ENCODE measurements at regions not wholly inside any gene's neighbourhood (a gene's known extent, or its start where the extent isn't known, plus 50 kb on each side); places are given as distances from the start of the nearest gene placed in this dataset.
"Not testable (repeated sequence)": the region's sequence is repeated elsewhere in the genome, so short reads cannot be mapped to it uniquely, and the experiment has no call there.

GRCh38 chr14:105607025-105607424 lies 80.6 kb downstream of the TMEM121 start:
- H3K79me2 ChIP-seq (ENCODE audit: control insufficient read depth, insufficient read depth, low read length); H3K9ac ChIP-seq (replicated peaks; ENCODE audit: extremely low read depth, insufficient read depth, low read length); DNase-seq (ENCODE audit: low read depth, low spot score); CTCF ChIA-PET; intact Hi-C loops (cut with micrococcal nuclease); BruUV-seq (replicated peaks); H3K9me3 ChIP-seq (replicated peaks; ENCODE audit: control insufficient read depth, insufficient read depth, low read length); dilution Hi-C loops (cut with MboI; ENCODE audit: extremely low pct_ligation_motif_present, low sequenced_read_pairs); FAIRE-seq; POLR2A ChIA-PET; H3K4me1 ChIP-seq (ENCODE audit: control insufficient read depth, extremely low read depth, insufficient read depth, low read length); H3K27me3 ChIP-seq (ENCODE audit: control insufficient read depth in 2 of 2, insufficient read depth in 2 of 2, low read length in 2 of 2); H3K4me2 ChIP-seq (ENCODE audit: insufficient read depth, low read length); H2AFZ ChIP-seq (ENCODE audit: low read depth, low read length); H3K4me3 ChIP-seq (replicated peaks in 1 of 3; ENCODE audit: insufficient read depth in 1 of 3, low read depth in 1 of 3, low read length in 3 of 3); H3K36me3 ChIP-seq (ENCODE audit: control insufficient read depth in 2 of 2, extremely low read depth in 1 of 2, insufficient read depth in 2 of 2, low read length in 2 of 2); H3K9me1 ChIP-seq (replicated peaks; ENCODE audit: control insufficient read depth, extremely low read depth, insufficient read depth, low read length); H4K20me1 ChIP-seq (replicated peaks; ENCODE audit: control insufficient read depth, extremely low read depth, insufficient read depth, low read length); H3K27ac ChIP-seq (ENCODE audit: insufficient read depth, low read depth, low read length): not testable (repeated sequence)

GRCh38 chr14:105614987-105615386 lies 88.6 kb downstream of the TMEM121 start:
- FAIRE-seq; dilution Hi-C loops (cut with MboI; ENCODE audit: extremely low pct_ligation_motif_present, low sequenced_read_pairs); H3K9me3 ChIP-seq (replicated peaks; ENCODE audit: control insufficient read depth, insufficient read depth, low read length); DNase-seq (ENCODE audit: low read depth, low spot score); H3K4me1 ChIP-seq (ENCODE audit: control insufficient read depth, extremely low read depth, insufficient read depth, low read length); BruUV-seq (replicated peaks); H3K4me2 ChIP-seq (ENCODE audit: insufficient read depth, low read length); H3K9ac ChIP-seq (replicated peaks; ENCODE audit: extremely low read depth, insufficient read depth, low read length); H3K27me3 ChIP-seq (ENCODE audit: control insufficient read depth in 2 of 2, insufficient read depth in 2 of 2, low read length in 2 of 2); H3K36me3 ChIP-seq (ENCODE audit: control insufficient read depth in 2 of 2, extremely low read depth in 1 of 2, insufficient read depth in 2 of 2, low read length in 2 of 2); H2AFZ ChIP-seq (ENCODE audit: low read depth, low read length); H3K79me2 ChIP-seq (ENCODE audit: control insufficient read depth, insufficient read depth, low read length); H3K4me3 ChIP-seq (replicated peaks in 1 of 3; ENCODE audit: insufficient read depth in 1 of 3, low read depth in 1 of 3, low read length in 3 of 3); H3K9me1 ChIP-seq (replicated peaks; ENCODE audit: control insufficient read depth, extremely low read depth, insufficient read depth, low read length); intact Hi-C loops (cut with micrococcal nuclease); CTCF ChIA-PET; H4K20me1 ChIP-seq (replicated peaks; ENCODE audit: control insufficient read depth, extremely low read depth, insufficient read depth, low read length); POLR2A ChIA-PET; H3K27ac ChIP-seq (ENCODE audit: insufficient read depth, low read depth, low read length): not testable (repeated sequence)

- H3K4me1 ChIP-seq (ENCODE audit: control insufficient read depth, extremely low read depth, insufficient read depth, low read length); FAIRE-seq; H3K9me1 ChIP-seq (replicated peaks; ENCODE audit: control insufficient read depth, extremely low read depth, insufficient read depth, low read length); dilution Hi-C loops (cut with MboI; ENCODE audit: extremely low pct_ligation_motif_present, low sequenced_read_pairs); H3K27ac ChIP-seq (ENCODE audit: insufficient read depth, low read depth, low read length); H3K4me2 ChIP-seq (ENCODE audit: insufficient read depth, low read length); H4K20me1 ChIP-seq (replicated peaks; ENCODE audit: control insufficient read depth, extremely low read depth, insufficient read depth, low read length); POLR2A ChIA-PET; BruUV-seq (replicated peaks); H3K27me3 ChIP-seq (ENCODE audit: control insufficient read depth in 2 of 2, insufficient read depth in 2 of 2, low read length in 2 of 2); H3K36me3 ChIP-seq (ENCODE audit: control insufficient read depth in 2 of 2, extremely low read depth in 1 of 2, insufficient read depth in 2 of 2, low read length in 2 of 2); H3K9ac ChIP-seq (replicated peaks; ENCODE audit: extremely low read depth, insufficient read depth, low read length); DNase-seq (ENCODE audit: low read depth, low spot score); CTCF ChIA-PET; H3K4me3 ChIP-seq (replicated peaks in 1 of 3; ENCODE audit: insufficient read depth in 1 of 3, low read depth in 1 of 3, low read length in 3 of 3); H2AFZ ChIP-seq (ENCODE audit: low read depth, low read length); H3K79me2 ChIP-seq (ENCODE audit: control insufficient read depth, insufficient read depth, low read length); H3K9me3 ChIP-seq (replicated peaks; ENCODE audit: control insufficient read depth, insufficient read depth, low read length): not testable (repeated sequence)
- intact Hi-C loops (cut with micrococcal nuclease): loop anchor here (2.0 kb wide), 1 partner anchor 145 kb away; no protein-coding TSS in a partner anchor
Measured at GRCh38 chr14:105615986-105616801, 89.8 kb downstream of the TMEM121 start.

Measured in endothelial cell of umbilical vein (primary cell).